Retinal pigment epithelial cell (primary cell): ENCODE measurements at regions not wholly inside any gene's neighbourhood (a gene's known extent, or its start where the extent isn't known, plus 50 kb on each side); places are given as distances from the start of the nearest gene placed in this dataset.

Experiments used
- DNase-seq: peaks from one replicate; pipeline ENCODE4 v3.0.0-alpha.2; 2010; ENCODE audit warnings: low read depth
- H3K4me3 ChIP-seq: 2 replicates; pipeline ENCODE4 v1.5.1; 2011; ENCODE audit warnings: mild to moderate bottlenecking, low read length, control low read depth, moderate library complexity
- TF ChIP-seq, protein P1 (sequence below): conservative IDR thresholded peaks from 2 replicates; pipeline ENCODE4 v1.5.1; 2011; ENCODE audit warnings: low read depth, low read length, control low read depth, inconsistent platforms

DNA sequence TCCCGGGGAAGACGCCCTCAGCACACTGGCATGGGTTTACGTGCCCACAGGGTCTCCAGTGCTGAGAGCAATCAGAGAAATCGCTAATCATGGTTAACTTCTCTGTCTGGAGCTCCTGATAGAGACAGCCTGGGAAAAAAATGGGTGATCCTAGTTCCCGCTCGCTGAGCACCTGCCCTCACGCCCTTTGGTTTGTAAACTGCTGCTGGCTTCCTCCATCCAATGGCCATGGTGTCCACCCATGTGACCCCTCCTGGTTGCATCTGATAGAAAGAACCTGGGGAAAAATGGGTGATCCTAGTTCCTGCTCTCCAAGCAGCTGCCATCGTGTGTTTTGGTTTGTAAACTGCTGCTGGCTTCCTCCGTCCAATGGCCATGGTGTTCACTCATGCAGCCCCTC lies 402.2 kb downstream of the PRDM2 start:
- DNase-seq, result no peak
- H3K4me3 ChIP-seq, result no peak overlapping the region
- TF ChIP-seq, protein P1, sequence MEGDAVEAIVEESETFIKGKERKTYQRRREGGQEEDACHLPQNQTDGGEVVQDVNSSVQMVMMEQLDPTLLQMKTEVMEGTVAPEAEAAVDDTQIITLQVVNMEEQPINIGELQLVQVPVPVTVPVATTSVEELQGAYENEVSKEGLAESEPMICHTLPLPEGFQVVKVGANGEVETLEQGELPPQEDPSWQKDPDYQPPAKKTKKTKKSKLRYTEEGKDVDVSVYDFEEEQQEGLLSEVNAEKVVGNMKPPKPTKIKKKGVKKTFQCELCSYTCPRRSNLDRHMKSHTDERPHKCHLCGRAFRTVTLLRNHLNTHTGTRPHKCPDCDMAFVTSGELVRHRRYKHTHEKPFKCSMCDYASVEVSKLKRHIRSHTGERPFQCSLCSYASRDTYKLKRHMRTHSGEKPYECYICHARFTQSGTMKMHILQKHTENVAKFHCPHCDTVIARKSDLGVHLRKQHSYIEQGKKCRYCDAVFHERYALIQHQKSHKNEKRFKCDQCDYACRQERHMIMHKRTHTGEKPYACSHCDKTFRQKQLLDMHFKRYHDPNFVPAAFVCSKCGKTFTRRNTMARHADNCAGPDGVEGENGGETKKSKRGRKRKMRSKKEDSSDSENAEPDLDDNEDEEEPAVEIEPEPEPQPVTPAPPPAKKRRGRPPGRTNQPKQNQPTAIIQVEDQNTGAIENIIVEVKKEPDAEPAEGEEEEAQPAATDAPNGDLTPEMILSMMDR, result no peak

DNA sequence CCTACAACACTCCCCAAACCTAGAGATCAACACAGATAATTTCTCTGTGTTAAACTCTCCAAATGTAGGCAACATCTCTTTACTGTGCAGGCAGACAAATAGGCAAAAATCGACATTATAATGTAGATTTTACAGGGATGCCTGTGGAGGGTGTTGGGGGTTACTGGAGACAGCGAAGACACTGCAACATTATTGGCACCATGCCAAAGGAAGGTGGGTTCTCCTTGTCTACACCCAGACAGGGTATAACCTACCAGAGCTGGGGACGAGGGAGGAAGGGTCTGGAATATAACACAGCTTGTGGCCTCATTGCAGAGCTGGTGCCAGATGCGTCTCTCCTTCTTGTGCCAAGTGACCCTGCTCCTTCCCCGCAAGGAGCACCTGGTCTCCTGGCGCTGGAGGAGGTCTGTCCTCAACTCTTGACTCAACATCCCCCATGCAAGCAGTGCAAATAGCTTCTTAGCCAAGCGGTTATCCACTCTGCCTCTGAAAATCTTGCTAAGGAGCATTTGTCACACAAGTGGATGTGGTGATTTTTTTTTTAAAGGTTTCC lies 404.0 kb downstream of the PRDM2 start:
- TF ChIP-seq, protein P1, result no peak
- H3K4me3 ChIP-seq, result no peak overlapping the region
- no peak for DNase-seq

DNA sequence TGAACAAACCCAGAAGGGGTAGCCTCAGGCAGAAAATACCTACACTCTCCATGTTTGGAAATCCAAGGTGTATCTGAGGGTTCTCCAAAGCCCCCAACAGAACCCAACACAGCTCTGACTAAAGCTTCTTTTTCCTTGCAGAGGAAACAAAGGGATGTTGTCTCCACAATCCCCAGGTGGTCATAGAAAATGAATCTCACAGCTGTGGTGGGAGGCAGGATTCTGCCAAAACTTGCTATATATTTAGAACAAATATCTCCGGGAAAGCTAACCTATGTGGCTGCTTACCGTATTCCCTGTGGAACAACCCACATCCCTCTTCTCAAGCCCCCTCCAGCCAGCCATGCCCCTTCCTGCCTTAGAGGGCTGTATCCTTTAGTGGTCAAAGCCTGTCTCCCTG lies 406.1 kb downstream of the PRDM2 start:
- DNase-seq, result no peak
- no peak overlapping the region for H3K4me3 ChIP-seq
- TF ChIP-seq, protein P1, result no peak

DNA sequence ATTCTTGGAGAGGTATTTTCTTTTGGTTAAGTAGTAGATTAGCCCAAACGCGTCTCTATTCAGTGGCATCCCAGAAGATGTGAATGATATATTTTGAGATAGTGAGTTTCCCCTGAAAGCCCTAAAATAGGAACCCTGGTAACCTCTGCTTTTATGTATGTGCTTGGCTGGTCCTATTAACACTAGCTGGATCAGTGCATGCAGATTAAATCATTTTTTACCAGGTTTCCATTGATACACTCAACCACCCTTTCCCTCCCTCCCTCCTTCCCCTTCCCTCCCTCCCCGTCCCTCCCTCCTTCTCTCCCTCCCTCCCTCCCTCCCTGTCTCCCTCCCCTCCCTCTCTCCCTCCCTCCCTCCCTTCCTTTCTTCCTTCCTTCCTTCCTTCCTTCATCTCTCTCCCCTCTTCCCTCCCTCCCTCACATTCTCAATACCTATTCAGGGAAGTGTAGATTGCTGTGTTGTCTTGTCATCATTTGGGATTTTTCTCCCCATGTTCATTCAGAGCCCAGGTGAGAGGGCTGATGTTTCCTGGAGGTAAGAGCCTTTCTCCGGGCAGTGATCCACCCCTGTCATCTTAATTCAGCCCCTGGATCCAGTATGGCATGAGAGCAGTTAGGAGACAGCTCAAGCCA lies 406.8 kb downstream of the PRDM2 start:
- H3K4me3 ChIP-seq, result no peak overlapping the region
- TF ChIP-seq, protein P1, result no peak

DNA sequence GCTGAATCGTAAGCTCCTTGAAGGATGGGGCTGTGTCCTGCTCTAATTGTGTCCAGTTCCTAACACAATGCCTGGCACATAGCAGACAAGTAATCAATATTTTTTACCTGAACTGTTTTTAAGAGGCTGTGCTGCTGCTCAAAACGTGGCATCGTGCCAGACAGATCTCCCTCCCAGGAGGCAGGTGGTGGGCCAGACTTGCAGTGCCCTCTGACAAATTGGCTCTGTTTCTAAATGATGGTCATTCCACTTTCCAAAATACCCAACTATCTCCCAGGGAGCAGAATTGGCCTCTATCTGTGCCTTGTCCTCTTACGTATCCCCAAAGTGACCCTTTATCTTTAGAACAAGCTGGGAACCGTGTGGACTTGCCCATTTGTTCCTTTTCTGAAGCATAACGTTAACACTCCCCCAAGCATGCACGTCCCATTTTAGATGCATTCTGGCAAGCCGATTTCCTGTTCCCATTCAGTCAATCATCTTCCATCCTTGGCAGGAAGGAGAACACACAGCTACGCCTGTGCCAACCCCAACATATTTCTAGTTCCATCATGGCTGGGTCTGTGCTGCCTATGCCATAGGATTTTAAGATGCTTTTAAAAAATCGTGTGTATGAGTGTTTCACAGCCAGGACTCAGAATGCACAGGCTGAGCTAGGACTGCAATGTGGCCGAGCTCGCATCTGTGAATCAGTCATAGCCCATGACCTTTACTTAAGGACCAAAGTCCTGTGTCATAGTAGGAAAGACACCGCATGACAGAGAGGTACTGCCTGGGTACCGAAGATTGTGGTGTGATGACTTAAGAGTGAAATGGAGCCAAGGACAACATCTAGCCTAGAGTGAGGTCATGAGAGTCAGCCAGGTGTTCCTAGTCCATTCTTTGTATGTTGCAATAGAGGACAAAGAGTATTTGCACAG lies 408.6 kb downstream of the PRDM2 start:
- TF ChIP-seq, protein P1, result no peak
- DNase-seq, result no peak
- H3K4me3 ChIP-seq, result no peak overlapping the region

More for the DNA sequence above, 406.8 kb downstream of the PRDM2 start:
- DNase-seq, result no peak

DNA sequence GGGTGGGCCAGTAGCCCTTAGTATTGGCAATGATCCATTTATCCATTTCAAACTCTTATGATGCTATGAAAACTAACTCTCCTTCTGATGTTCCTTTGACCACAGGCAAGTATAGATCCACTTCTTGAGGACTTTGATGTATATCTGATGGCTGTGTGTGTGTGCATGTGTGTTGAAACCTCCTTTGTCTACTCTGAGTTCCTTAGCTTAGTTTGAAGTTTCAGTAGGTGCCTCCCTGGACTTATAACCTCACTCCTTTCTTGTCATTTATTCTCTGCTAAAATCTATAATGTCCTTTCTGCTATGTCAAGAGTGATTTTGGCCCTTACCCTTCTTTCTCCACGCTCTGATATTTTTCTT lies 409.3 kb downstream of the PRDM2 start:
- no peak for DNase-seq
- H3K4me3 ChIP-seq, result no peak overlapping the region
- TF ChIP-seq, protein P1, result no peak
